ENCODE measurements at regions not wholly inside any gene's neighbourhood (a gene's known extent, or its start where the extent isn't known, plus 50 kb on each side); places are given as distances from the start of the nearest gene placed in this dataset.

DNA sequence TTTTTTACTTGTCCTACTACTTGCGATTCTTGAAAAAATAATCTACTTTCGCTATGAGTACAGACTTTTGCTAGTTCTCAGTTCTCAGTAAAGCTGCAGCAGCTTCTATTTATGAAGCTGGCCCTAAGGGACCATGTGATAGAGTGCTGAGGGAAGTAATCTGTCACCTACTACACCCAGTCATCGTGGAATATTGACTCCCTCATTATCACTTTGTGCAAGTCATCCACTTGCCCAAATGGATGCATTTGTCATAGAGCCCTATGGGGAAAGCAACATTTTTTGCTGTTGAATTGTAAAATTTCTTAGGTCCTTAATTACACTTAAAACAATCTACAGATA, 1919.8 kb downstream of the SUCLG1 start:
- no peaks in the 10 kb centered on the region for H4K20me1 ChIP-seq (ENCODE audit: insufficient read depth, poor library complexity, severe bottlenecking)
- H3K9me2 ChIP-seq (replicated peaks; ENCODE audit: insufficient read depth) = no peaks in the 10 kb centered on the region
- H3K4me1 ChIP-seq (ENCODE audit: insufficient read depth) = no peaks in the 10 kb centered on the region
- TF ChIP-seq, protein P1, sequence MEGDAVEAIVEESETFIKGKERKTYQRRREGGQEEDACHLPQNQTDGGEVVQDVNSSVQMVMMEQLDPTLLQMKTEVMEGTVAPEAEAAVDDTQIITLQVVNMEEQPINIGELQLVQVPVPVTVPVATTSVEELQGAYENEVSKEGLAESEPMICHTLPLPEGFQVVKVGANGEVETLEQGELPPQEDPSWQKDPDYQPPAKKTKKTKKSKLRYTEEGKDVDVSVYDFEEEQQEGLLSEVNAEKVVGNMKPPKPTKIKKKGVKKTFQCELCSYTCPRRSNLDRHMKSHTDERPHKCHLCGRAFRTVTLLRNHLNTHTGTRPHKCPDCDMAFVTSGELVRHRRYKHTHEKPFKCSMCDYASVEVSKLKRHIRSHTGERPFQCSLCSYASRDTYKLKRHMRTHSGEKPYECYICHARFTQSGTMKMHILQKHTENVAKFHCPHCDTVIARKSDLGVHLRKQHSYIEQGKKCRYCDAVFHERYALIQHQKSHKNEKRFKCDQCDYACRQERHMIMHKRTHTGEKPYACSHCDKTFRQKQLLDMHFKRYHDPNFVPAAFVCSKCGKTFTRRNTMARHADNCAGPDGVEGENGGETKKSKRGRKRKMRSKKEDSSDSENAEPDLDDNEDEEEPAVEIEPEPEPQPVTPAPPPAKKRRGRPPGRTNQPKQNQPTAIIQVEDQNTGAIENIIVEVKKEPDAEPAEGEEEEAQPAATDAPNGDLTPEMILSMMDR (IDR thresholded peaks at IDR 0.05; ENCODE audit: poor library complexity) = no peak
- TF ChIP-seq EZH2phosphoT487 (IDR thresholded peaks at IDR 0.05; ENCODE audit: low read depth, severe bottlenecking, unreplicated experiment) (no peak), EZH2 (IDR thresholded peaks at IDR 0.05; ENCODE audit: borderline replicate concordance) (no peak)
- H3K9me3 ChIP-seq (ENCODE audit: low read depth) = no peaks in the 10 kb centered on the region
- H3K79me2 ChIP-seq = no peaks in the 10 kb centered on the region
- no peaks in the 10 kb centered on the region for H3K36me3 ChIP-seq (replicated peaks; ENCODE audit: insufficient read depth, low read depth)
- no peaks in the 10 kb centered on the region for H3K27me3 ChIP-seq
- no peak for DNase-seq (ENCODE audit: low spot score)
- H3K4me2 ChIP-seq = no peak overlapping the region
- H3K27ac ChIP-seq = no peak overlapping the region
- H2AFZ ChIP-seq = no peak overlapping the region
- no peak overlapping the region for H3K4me3 ChIP-seq
- 78% methylated on average over 3 of the region's 3 CpGs for WGBS (ENCODE audit: low lambda C conversion rate, missing lambda C conversion rate)

DNA sequence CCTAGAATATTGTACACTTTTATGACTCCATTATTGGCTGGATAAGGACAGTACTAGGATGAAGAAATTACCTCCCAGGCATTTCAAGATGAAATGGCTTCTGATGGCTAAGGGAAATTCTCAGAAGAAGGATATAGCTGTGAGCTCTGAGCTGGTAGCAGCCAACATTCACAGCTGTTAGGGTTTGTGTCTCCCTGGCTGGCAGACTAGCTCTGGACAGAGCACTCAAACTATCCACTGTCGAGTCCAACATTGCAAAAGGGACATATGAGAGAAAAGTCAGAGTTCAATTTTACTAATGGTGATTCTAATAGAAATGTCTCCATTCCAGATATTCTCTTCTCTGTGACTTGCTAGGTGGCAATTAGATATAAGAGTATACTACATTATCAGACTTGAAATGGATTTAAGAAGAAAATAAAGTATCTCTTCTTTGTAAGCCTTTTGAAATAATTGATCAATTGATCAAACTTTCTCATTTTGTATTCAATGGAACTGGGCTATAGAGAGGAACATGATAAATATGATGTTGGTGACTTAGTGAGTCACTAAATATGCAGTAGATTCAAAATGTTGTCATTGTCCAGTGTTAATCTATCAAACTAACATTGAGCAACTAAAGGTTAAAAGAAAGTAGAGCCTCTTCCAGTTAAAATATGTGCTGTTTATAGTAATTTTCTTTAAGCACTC, 1920.3 kb downstream of the SUCLG1 start:
- H3K4me1 ChIP-seq (ENCODE audit: insufficient read depth) = no peaks in the 10 kb centered on the region
- no peaks in the 10 kb centered on the region for H4K20me1 ChIP-seq (ENCODE audit: insufficient read depth, poor library complexity, severe bottlenecking)
- no peaks in the 10 kb centered on the region for H3K36me3 ChIP-seq (replicated peaks; ENCODE audit: insufficient read depth, low read depth)
- 83% methylated on average over 1 of the region's 1 CpG for WGBS (ENCODE audit: low lambda C conversion rate, missing lambda C conversion rate)
- no peaks in the 10 kb centered on the region for H3K79me2 ChIP-seq
- no peak overlapping the region for H2AFZ ChIP-seq
- H3K27me3 ChIP-seq = no peaks in the 10 kb centered on the region
- H3K9me3 ChIP-seq (ENCODE audit: low read depth) = no peaks in the 10 kb centered on the region
- TF ChIP-seq, protein P1 (IDR thresholded peaks at IDR 0.05; ENCODE audit: poor library complexity) = no peak
- no peak for TF ChIP-seq EZH2phosphoT487 (IDR thresholded peaks at IDR 0.05; ENCODE audit: low read depth, severe bottlenecking, unreplicated experiment)
- no peak for TF ChIP-seq EZH2 (IDR thresholded peaks at IDR 0.05; ENCODE audit: borderline replicate concordance)
- no peak overlapping the region for H3K27ac ChIP-seq
- H3K4me2 ChIP-seq = no peak overlapping the region
- DNase-seq (ENCODE audit: low spot score) = no peak
- no peaks in the 10 kb centered on the region for H3K9me2 ChIP-seq (replicated peaks; ENCODE audit: insufficient read depth)
- H3K4me3 ChIP-seq = no peak overlapping the region

DNA sequence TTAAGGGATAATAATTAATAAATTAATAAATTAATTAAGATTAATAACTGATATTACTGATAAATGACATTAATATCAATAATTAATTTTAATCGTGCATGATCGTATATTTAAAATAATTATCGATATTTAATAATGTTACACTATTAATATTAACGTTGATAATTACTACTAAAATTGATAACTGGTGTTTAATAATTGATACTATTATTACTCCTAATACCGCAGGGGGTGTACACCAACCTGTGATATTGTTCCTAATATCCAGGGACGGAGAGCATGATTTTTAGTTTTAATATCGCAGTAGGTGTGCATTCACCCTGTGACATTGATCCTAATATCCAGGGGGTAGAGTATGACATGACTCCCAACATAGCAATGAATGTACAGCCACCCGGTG, 1930.8 kb downstream of the SUCLG1 start:
- Histone ChIP-seq H3K4me3 (no peak overlapping the region), H3K27me3 (no peaks in the 10 kb centered on the region), H3K27ac (no peak overlapping the region), H3K36me3 (replicated peaks; ENCODE audit: insufficient read depth, low read depth) (no peaks in the 10 kb centered on the region), H3K79me2 (no peaks in the 10 kb centered on the region), H2AFZ (no peak overlapping the region), H3K9me3 (ENCODE audit: low read depth) (no peaks in the 10 kb centered on the region), H3K4me1 (ENCODE audit: insufficient read depth) (no peaks in the 10 kb centered on the region), H3K9me2 (replicated peaks; ENCODE audit: insufficient read depth) (no peaks in the 10 kb centered on the region), H4K20me1 (ENCODE audit: insufficient read depth, poor library complexity, severe bottlenecking) (no peaks in the 10 kb centered on the region), H3K4me2 (no peak overlapping the region)
- no peak for DNase-seq (ENCODE audit: low spot score)
- 91% methylated on average over 8 of the region's 8 CpGs for WGBS (ENCODE audit: low lambda C conversion rate, missing lambda C conversion rate)
- TF ChIP-seq, protein P1 (IDR thresholded peaks at IDR 0.05; ENCODE audit: poor library complexity) = no peak
- no peak for TF ChIP-seq EZH2 (IDR thresholded peaks at IDR 0.05; ENCODE audit: borderline replicate concordance)
- no peak for TF ChIP-seq EZH2phosphoT487 (IDR thresholded peaks at IDR 0.05; ENCODE audit: low read depth, severe bottlenecking, unreplicated experiment)
